Breast epithelium (tissue), 4 donors: ENCODE measurements at regions not wholly inside any gene's neighbourhood (a gene's known extent, or its start where the extent isn't known, plus 50 kb on each side); places are given as distances from the start of the nearest gene placed in this dataset.
"Not testable (repeated sequence)": the region's sequence is repeated elsewhere in the genome, so short reads cannot be mapped to it uniquely, and the experiment has no call there.

ENCODE experiments used
- DNase-seq, 2 donors: peaks; one replicate each; pipeline ENCODE4 v3.0.0-alpha.2; 2019; ENCODE audit warnings: low spot score in 2 of 2
- H3K27ac ChIP-seq, 2 donors: fragments of 200-600 bp; sonication (generic) in 1 of 2; one replicate each; pipeline ENCODE4 v1.5.1; 2016 to 2019; ENCODE audit warnings: mild to moderate bottlenecking in 1 of 2
- H3K27me3 ChIP-seq, 2 donors: fragments of 200-600 bp; sonication (generic) in 1 of 2; one replicate each; pipeline versions ENCODE4 v1.5.1 to v1.6.0; 2017 to 2019; ENCODE audit warnings: control low read depth in 1 of 2, mild to moderate bottlenecking in 1 of 2
- H3K36me3 ChIP-seq: fragments of 200-600 bp; one replicate; pipeline ENCODE4 v1.5.1; 2019
- H3K4me1 ChIP-seq, 2 donors: fragments of 200-600 bp; sonication (generic); one replicate each; pipeline ENCODE4 v1.5.1; 2016 to 2019; ENCODE audit warnings: control low read depth in 1 of 2
- H3K4me3 ChIP-seq, 3 donors: fragments of 200-600 bp; sonication (generic); 1 replicate in 2 of 3; 2 replicates in 1 of 3; pipeline ENCODE4 v1.5.1; 2016 to 2019; ENCODE audit warnings: mild to moderate bottlenecking in 3 of 3, moderate library complexity in 2 of 3
- H3K9me3 ChIP-seq, 2 donors: fragments of 200-600 bp; sonication (generic) in 1 of 2; one replicate each; pipeline ENCODE4 v1.5.1; 2016 to 2019; ENCODE audit warnings: control low read depth in 1 of 2
- intact Hi-C: fragments of 100-400 bp; cut with DNase I; formaldehyde crosslinking; loops from one replicate; pipeline ENCODE4 v1.15.1; 2023; ENCODE audit warnings: low total_unique reads

DNA sequence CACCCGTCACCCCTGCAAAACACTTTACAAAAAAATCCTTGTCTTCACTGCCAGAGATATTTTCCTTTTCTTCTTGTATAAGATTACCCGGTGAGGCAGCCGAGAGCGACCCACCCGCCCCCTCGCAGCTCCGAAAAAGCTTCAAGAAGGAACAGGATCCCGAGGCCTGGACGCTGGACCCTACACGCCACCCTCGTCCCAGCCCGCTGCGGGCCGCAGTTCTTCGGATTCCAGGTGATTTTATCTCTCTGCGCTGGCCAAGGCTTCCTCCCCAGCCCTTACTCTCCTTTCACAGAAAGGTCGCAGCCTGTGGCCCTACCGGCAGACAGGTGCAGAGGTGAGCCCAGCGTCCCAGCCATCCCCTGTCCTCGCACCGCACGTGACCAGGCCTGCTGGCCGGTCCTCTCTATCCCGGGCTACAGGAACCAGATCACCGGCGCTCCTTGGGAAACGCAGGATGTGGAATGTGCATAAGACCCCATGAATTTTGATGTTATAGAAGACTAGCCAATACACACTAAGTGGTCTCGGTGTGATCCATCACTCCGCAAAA, 2993.5 kb upstream of the TEKT4 start:
- intact Hi-C loops, DNase-seq: not testable (repeated sequence)

DNA sequence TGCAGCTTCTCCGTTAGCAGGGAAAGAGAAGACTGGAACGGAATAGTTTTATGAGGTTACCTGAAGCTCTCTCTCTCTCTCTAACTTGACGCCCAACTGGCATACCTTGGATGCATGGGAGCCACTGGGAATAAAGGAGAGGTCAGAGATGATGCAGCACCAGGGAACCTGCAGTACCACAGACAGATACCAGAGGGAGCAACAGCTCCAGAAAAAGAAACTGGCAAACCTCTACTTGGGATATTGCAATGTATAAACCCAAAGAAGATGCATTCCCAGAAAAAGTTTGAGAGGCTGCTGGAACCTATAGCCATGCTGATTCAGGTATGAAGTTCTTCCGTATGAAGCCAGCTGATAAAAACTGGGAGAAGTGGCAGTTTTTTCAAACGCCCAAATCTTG, 2976.1 kb upstream of the TEKT4 start:
- H3K27ac ChIP-seq, H3K27me3 ChIP-seq, DNase-seq, intact Hi-C loops, H3K9me3 ChIP-seq, H3K36me3 ChIP-seq, H3K4me1 ChIP-seq, H3K4me3 ChIP-seq: not testable (repeated sequence)

More for the DNA sequence above, 2993.5 kb upstream of the TEKT4 start:
- H3K36me3 ChIP-seq, H3K4me3 ChIP-seq, H3K9me3 ChIP-seq, H3K27ac ChIP-seq, H3K4me1 ChIP-seq, H3K27me3 ChIP-seq: not testable (repeated sequence)

DNA sequence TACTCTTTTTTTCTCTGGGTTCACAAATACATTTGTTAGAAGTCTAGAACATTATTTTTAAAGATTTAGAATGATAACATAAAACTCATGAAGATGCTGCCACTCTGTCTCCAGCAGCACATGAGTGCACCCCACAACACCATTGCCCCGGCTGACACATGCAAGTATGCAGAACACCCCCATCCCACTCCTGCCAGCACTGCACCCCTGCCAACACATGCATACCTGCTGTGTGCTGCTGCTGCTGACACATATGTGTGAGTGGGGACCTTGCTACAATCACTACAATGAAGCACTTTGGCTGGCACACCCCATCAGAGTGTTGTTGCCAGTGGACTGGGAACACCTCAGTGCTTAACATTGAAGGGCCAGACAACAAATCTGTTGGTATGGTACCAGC, 2953.6 kb upstream of the TEKT4 start:
- H3K36me3 ChIP-seq, H3K27me3 ChIP-seq, H3K4me3 ChIP-seq, H3K4me1 ChIP-seq, intact Hi-C loops, H3K9me3 ChIP-seq, H3K27ac ChIP-seq, DNase-seq: not testable (repeated sequence)
